ELR (cell line): ENCODE measurements at regions not wholly inside any gene's neighbourhood (a gene's known extent, or its start where the extent isn't known, plus 50 kb on each side); places are given as distances from the start of the nearest gene placed in this dataset.

Experiments
- DNase-seq: peaks from one replicate; pipeline ENCODE4 v3.0.0-alpha.2; 2015; ENCODE audit warnings: low read depth

DNA sequence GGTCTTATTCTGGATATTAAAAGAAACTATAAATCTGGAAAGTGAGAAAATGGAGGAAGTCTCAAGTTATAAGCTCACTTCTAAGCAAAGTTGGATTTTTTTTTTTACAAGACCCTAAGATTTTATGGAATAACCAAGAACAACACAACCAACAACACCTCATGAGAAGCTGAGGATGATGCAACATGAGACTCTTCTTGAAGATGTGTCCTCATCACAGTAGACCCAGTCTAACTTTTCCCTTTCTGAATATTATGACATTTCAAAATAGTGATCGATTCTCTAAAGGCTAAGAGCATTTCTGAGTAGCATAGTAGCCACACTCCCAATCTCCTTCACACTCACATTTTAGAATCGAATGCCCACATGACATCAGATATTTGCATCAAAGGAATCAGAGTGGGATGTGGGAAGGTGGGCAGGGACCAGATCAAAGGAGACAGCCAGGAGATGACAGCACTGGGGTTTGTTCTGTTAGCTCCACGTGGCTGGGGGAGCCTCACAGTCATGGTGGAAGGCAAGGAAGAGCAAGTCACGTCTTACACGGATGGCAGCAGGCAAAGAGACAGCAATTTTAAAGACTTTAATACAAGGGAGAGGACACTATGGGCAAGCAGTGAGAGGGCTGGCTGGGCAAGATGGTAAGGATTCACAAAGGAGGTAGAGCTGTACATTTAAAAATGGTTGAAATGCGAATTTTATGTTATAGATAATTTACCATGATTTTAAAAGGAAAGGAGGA lies 90.7 kb upstream of the MYL2 start:
- DNase-seq, result no peak

DNA sequence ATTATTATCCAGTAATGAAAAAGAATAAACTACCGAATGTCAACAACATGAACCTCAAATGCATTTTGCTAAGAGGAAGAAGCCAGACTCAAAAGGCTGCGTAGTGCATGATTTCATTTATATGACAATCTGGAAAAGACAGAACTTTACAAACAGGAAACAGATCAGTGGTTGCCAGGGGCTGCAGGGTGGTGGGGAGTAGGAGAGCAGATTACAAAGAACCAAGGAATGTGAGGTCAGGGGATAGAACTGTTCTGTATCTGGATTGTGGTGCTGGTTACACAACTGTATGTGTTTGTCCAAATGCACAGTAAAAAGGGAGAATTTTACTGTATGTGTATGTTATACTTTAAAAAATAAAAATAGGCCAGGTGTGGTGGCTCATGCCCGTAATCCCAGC lies 89.7 kb upstream of the MYL2 start:
- DNase-seq, result no peak

DNA sequence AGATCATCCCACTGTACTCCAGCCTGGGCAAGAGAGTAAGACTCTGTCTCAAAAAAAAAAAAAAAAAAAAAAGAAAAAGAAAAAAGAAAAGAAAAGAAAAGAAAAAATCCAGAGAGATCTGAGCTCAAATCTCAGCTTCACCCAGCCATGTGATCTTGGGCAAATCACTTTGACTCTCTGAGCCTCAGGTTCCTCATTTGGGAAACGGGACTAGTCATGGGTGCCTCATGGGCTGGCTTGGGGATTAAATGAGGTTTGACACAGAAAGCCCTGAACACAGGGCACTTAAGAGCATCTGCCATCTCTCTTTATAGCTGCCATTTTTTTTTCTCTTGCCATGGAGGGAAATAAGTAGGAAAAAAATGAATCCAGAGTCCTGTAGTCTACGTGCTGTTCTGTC lies 86.2 kb upstream of the MYL2 start:
- no peak for DNase-seq

DNA sequence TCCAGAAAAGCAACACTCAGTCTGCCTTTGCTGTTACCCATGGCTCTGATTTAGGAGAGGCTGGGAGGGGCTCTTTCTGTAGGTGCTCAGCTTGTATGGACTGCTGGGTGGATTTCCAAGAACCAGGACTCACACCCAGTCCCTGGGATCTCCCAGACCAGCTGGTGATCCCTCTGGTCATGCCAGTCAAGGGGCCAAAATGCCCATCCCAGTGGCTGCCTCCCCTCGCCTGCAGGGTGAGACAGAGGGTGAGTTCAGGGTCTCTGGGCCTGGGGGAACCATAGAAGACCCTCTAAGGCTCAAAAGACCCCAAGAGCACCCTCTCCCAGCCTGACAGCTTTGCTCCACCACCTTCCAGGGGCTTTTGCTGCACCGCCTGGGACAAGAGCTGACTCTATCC lies 78.6 kb upstream of the MYL2 start:
- DNase-seq, result no peak

DNA sequence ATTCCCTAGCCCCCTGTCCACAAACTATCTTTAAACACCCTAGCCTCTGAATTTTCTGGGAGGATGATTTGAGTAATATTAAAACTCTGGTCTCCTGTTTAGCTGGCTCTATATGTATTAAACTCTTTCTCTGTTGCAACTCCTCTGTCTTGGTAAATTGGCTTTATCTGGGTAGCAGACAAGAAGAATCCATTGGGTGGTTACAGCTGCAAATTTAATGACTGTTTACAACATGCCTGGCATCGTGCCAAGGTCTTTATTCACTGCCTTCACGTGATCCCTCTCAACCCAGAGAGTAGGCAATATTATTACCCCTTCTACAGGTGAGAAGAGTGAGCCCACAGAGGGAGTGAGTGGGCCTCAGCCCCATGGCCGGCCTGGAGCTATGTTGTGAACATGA lies 77.8 kb upstream of the MYL2 start:
- DNase-seq, result no peak

DNA sequence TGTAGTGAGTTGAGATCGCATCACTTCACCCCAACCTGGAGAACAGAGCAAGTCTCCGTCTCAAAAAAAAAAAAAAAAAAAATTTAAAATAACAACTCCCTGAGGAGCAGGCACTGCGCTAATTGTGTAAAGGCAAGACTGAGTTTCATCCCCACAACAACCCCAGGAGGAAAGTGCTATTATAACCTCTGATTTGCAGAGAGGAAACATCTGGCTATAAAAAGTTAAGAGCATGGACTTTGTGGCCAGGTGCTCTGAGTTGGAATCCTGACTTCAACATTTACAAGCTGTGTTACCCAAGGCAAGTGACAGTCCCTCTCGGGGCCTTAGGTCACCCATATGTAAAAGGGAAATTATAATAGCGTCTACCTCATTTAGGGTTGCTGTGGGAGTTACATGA lies 76.0 kb upstream of the MYL2 start:
- no peak for DNase-seq

DNA sequence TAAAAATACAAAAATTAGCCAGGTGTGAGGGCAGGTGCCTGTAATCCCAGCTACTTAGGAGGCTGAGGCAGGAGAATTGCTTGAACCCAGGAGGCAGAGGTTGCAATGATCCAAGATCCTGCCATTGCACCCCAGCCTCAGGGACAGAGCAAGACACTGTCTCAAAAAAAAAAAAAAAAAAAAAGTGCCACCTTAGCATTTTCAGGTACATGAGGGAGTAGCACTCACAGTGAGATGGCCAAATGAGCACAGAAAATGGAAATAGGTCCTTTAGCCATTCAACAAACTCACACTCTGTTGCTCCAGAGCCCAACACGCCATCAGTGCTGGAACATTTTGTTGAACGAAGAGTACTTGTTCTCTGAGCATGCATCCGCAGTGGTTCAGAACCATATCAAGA lies 75.2 kb upstream of the MYL2 start:
- no peak for DNase-seq

DNA sequence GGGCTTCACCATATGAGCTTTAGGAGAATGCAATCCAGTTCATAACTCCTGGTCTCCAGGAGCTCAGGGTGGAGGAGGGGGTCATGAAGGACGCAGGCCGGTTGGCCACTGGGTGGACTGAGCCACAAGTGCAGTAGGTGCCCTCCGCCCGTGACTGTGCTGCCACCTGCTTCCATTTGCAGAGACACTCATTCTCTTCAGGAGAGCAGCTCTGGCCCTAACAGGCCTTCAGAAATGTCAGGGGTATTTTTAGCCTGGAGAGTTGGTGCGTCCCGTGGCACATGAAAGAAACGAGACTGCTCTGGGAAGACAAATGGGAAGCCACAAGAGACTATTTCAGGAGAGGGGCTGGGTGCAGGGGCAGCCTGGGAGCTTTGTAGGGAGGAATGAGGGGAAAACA lies 74.6 kb upstream of the MYL2 start:
- DNase-seq, result no peak

DNA sequence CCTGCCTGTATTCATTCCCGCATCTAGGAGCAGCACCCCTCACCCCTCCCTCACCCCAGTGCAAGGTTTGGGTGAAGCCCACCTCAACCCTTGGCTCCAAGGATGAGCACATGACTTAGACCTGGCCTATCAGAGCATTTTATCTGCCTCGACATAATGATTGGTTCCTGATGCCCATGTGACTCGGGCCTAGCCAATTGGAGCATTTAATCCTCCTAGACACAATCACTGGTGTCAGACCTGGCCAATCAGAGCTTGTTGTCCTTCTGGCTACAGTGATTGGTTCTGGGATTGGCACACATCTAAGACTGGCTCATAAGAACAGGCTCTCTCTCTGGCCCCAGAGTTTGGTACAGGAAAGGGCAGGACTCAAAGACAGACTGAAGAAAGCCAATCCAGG lies 73.1 kb upstream of the MYL2 start:
- no peak for DNase-seq

DNA sequence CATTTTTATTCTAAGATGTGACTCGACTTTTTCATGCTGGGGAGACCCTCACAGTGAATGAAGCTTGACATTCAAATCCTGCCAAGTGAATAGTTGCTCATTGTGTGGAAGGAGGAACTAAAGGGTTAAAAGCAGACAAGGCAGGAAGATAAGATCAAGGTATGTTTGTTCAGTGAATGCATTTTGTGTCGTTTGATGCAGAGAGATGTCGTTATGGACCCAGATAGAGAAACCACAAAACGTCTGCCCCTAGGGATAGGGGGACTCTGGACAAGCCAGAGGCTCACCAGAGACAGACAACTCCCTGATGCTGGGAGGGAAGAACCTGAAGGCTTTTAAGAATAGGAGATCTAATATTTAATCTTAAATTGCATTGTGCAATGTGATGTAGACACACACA lies 72.5 kb upstream of the MYL2 start:
- no peak for DNase-seq

DNA sequence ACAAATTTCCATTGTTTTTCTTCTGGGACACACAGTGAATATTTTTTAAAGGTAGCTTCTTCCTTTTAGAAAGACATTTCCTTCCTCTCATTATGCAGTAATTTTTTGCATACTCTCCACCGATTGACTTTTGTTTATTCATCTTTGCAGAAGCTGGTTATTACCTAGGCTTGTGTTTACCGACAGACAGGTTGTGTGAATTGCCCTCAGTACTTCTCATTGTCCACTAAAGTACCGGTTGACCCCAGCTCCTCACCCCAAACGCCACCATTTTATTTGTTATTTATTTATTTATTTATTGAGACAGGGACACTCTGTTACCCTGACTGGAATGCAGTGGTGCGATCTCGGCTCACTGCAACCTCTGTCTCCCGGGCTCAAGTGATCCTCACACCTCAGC lies 63.4 kb upstream of the MYL2 start:
- DNase-seq, result no peak

DNA sequence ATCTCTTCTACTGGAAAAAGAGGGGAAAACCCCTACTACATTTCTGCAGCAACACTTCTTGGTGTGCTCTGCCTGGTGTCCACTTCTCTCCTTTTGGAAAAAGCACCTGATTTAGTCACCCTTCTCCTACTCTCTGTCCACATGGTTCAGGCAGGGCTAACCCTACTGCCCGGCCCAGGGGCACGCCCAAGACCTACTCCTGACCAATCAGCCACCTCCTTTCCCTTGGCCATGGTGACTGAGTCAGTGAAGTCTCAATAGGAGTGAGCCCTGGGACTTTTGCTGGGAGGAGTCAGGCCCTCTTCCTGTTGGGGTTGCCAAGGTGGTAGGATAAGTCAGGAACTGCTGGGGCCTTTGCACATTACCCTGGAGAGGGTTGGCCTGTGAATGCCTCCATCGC lies 52.5 kb upstream of the MYL2 start:
- DNase-seq, result peak; percentile 9

DNA sequence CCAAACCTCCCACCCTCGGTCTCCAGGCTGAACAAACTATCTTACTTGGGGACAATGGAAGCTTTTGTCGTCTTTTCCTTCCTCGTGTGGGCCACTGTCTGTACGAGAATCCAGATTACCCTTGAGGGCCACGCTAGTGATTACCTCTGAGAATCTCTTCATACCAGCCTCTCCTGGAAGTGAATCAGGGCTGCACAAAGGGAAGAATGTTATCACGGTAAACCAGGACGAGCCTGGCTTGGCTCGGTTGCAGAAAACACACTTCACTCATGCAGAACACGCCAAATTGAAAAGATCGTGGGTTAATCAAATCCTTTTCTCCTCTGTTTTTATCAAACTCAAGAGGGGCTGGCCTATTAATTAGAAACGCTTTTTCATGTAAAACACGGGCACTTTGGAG lies 51.6 kb upstream of the MYL2 start:
- no peak for DNase-seq

DNA sequence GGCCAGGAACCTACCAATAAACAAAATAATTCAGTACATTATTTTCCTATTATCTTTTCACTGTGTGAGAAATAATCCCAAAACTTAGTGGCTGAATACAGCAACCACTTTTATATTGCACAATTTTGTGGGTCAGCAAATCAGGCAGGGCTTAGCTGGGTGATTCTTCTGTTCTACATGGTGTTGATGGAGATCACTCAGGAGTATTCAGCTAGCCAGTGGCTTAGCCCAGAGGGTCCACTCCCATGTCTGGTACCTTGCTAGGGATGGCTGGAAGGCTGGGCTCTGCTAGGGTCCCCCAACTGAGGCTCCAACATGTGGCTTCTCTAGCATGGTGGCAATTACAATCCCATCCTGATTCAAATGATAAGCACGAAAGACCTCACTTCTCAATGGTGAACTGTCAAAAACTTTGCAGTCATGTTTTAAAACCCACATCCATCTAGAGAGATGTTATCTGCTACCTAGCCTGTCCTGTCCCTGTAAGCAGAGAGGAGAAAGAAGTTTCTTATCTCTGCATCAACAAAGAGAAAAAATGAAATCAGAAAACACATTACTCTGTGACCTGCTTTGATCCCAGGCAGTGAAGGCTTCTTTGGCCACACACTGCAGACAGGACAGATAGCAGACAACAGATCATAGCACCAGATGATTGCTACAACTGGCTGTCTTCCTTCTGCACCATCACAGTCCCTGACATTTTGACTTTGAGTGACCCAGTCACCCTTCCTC lies 51.0 kb upstream of the MYL2 start:
- DNase-seq, result no peak
